Omental fat pad (tissue), 3 donors: ENCODE measurements at regions not wholly inside any gene's neighbourhood (a gene's known extent, or its start where the extent isn't known, plus 50 kb on each side); places are given as distances from the start of the nearest gene placed in this dataset.

ENCODE experiments used
- ATAC-seq: fragments of 150-250 bp; one replicate; pipeline ENCODE4 v1.9.1; 2016; ENCODE audit warnings: mild to moderate bottlenecking, moderate library complexity; ENCODE audit not compliant: low FRiP score
- DNase-seq: peaks from one replicate; pipeline ENCODE4 v3.0.0-alpha.2; 2019; ENCODE audit warnings: low spot score
- TF ChIP-seq, protein P1 (sequence below), 3 donors: fragments of 450-650 bp; IDR thresholded peaks; one replicate each; pipeline ENCODE4 v1.5.1; 2016 to 2017; ENCODE audit warnings: antibody characterized with exemption in 3 of 3, mild to moderate bottlenecking in 3 of 3, moderate library complexity in 2 of 3

DNA sequence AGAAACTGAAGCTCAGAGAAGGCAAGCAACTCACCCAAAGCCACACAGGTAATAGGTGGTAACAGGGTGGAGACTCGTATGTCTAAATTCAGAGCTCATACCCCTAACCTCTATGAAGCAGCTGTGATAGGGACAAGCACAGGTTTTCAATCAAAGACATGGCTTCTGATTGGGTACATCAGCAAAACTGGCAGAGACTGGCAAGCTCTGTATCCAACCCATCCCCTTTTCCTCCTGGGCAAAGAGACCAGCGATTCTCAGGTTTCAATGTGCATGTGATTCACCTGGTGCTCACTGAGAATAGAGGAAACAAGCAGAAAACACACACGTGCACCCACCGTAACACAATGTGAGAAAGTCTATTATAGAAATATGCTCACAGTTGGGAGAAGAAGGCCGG, 153.0 kb downstream of the SMIM20 start:
- TF ChIP-seq, protein P1, sequence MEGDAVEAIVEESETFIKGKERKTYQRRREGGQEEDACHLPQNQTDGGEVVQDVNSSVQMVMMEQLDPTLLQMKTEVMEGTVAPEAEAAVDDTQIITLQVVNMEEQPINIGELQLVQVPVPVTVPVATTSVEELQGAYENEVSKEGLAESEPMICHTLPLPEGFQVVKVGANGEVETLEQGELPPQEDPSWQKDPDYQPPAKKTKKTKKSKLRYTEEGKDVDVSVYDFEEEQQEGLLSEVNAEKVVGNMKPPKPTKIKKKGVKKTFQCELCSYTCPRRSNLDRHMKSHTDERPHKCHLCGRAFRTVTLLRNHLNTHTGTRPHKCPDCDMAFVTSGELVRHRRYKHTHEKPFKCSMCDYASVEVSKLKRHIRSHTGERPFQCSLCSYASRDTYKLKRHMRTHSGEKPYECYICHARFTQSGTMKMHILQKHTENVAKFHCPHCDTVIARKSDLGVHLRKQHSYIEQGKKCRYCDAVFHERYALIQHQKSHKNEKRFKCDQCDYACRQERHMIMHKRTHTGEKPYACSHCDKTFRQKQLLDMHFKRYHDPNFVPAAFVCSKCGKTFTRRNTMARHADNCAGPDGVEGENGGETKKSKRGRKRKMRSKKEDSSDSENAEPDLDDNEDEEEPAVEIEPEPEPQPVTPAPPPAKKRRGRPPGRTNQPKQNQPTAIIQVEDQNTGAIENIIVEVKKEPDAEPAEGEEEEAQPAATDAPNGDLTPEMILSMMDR (IDR thresholded peaks at IDR 0.05), result no peak
- DNase-seq (no peak), ATAC-seq (no peak)

DNA sequence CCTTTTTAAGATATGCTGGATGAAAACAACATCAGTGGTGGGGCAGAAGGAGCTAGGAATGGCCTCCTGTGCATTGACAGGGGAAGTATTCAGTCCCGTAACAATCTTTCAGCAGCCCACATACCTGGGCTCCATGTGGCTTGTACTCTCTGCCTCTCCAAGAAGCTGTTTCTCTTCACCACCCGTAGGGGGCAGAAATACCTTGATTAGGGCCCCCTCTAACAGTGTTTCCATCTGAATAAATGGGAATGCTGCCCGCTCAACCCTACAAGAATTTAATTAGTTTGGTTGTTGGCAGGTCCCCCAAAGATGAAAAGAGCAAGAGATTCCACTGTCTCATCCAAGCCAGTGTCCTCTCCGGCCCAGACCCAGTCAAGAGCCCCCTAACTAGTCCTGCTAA, 155.2 kb downstream of the SMIM20 start:
- ATAC-seq, result no peak
- TF ChIP-seq, protein P1 (IDR thresholded peaks at IDR 0.05), result no peak
- no peak for DNase-seq

DNA sequence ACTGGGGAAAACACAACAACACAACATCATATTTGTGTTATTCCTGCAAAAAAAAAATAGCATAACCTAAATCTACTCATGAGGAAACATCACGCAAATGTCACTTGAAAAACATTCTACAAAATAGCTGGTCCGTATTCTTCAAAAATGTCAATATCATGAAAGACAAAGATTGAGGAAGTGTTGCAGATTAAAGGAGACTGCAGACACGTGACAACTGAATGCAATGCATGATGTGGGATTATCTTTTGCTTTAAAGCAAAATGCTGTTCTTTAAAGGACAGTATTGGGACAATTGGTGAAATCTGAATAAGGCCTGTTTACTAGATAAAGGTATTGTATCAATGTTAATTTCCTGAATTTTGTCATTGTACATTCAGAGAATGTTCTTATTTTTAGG, 157.7 kb downstream of the SMIM20 start:
- TF ChIP-seq, protein P1 (IDR thresholded peaks at IDR 0.05), result no peak
- DNase-seq (no peak), ATAC-seq (no peak)

DNA sequence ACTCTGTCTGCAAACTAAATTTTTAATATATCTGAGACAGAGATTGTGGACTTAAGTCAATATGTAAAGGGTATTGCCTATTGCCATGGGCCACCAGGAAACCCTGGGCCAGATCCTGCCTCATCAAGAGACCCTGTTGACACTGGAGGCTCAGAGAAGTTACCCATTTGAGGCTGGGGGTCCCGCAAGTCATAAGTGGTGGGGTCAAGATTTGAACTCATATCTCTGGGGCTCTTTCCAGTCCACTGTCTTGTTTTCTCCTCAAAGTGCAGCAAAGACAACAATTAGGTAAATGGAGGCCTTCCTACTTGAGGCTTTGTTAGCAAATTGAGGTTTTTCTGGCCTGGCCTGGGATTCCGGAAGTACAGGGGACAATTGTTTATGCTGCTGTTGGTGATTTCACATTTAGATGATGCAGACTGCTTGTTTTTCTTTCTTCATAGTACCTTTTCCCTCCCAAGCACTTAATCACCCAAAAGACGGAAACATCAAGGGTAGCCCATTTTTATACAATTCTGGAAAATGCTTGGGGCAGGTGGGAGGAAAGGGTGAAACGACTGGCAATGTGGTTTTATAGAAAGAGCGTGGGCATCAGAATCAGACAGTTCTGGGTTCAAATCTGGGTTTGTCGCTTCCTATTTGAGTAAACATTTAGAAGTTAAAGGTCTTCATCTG, 160.0 kb downstream of the SMIM20 start:
- TF ChIP-seq, protein P1 (IDR thresholded peaks at IDR 0.05), result no peak
- no peak for ATAC-seq

DNA sequence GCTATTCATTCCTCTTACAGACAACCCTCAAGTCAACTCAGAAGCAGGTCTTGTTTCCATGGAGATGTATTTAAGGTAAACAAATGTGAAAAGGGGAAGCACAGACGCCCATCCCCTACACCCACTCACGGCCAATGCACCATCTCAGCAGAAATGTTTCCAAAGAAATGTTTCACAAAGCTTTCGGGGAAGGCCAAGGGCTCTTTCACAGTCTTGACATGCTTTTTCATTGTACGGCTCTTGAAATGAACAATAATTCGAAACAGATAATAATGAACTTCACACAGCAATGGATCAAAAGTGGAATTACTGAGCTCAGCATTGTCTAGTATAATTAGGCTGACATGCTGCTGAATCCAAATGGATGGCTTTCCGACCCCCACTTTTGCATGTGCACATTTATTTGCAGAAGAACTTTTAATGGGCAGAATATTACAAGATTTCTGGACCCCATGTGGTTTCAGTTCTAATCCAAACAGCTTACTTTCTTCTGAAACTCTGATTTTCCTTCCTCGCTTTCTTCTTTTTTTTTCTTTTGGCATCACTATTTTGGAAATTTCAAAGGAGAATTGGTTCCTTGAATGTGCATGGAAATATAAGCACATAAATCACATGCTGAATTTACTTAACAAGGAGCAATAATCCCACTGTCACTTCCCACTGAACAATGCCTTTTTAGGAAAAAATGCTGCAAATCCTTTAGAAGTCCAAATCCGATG, 160.9 kb downstream of the SMIM20 start:
- TF ChIP-seq, protein P1 (IDR thresholded peaks at IDR 0.05), result no peak
- DNase-seq, result no peak
- peak; percentile 39 for ATAC-seq

More for the DNA sequence above, 160.0 kb downstream of the SMIM20 start:
- no peak for DNase-seq

DNA sequence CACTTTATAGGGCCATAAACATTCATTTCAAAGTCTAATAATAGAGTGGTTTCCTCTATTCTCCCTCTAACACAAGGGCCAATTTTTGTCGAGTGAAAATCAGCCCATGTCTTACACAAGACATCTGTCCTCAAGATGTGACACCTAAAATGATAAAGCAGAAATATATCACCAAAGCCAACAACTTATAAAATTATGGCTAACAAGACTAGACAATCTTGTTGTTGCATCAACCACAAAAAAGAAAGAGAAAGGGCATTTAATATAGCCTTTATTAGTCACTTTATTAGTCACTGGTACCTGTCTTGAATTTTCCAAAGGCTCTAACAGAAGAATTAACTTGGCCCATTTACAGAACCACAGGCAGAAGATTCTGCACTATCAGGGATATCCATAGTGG, 161.6 kb downstream of the SMIM20 start:
- ATAC-seq (no peak), DNase-seq (no peak)
- TF ChIP-seq, protein P1 (IDR thresholded peaks at IDR 0.05), result no peak
